ENCODE measurements at regions not wholly inside any gene's neighbourhood (a gene's known extent, or its start where the extent isn't known, plus 50 kb on each side); places are given as distances from the start of the nearest gene placed in this dataset.

DNA sequence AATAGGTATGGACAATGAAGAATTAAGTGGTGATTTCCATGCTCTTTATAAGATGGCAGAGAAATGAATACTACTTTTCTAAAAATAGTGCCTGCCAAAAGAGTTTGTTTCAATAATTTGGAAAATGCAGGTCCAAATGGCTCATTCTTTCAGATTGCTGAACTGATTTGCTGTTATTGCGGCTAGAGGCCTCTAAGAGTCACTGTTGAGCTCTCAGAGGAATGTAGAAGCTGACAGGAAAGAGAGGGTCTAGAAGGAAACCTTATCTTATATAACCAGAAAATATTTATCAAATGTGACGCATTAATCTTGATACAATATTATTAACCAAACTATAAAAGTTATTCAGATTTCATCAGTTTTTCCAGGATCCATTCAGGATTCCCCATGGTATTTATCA is 65.7 kb upstream of the PAGE1 start:
- H3K27me3 ChIP-seq (ENCODE audit: control insufficient read depth, extremely low read depth, insufficient read depth, low read length), result no peaks in the 10 kb centered on the region
- H3K4me1 ChIP-seq (ENCODE audit: control insufficient read depth, extremely low read depth, insufficient read depth, low read length), result no peaks in the 10 kb centered on the region
- H3K4me3 ChIP-seq (ENCODE audit: control insufficient read depth in 2 of 3, extremely low read depth in 1 of 3, insufficient read depth in 2 of 3, low read depth in 1 of 3, low read length in 3 of 3), result no peak overlapping the region
- dilution Hi-C loops (cut with MboI; ENCODE audit: extremely low pct_ligation_motif_present, low sequenced_read_pairs), result no loop called here
- H3K36me3 ChIP-seq (ENCODE audit: control insufficient read depth in 2 of 2, extremely low read depth in 1 of 2, insufficient read depth in 2 of 2, low read length in 2 of 2), result no peaks in the 10 kb centered on the region
- no peak overlapping the region for H3K27ac ChIP-seq (ENCODE audit: control insufficient read depth, insufficient read depth, low read length)
- H3K9me1 ChIP-seq (ENCODE audit: control insufficient read depth, extremely low read depth, insufficient read depth, low read length), result no peaks in the 10 kb centered on the region
- FAIRE-seq (no peak), DNase-seq (ENCODE audit: low read depth, low spot score) (no peak)
- H3K9ac ChIP-seq (ENCODE audit: control insufficient read depth, extremely low read depth, insufficient read depth, low read length), result no peak overlapping the region
- no peak overlapping the region for H2AFZ ChIP-seq (ENCODE audit: control insufficient read depth, low read length)
- no peaks in the 10 kb centered on the region for H3K9me3 ChIP-seq (ENCODE audit: control insufficient read depth, low read depth, low read length)
- H3K79me2 ChIP-seq (ENCODE audit: control insufficient read depth, insufficient read depth, low read length), result no peaks in the 10 kb centered on the region
- no peak for TF ChIP-seq EZH2 (IDR thresholded peaks at IDR 0.05; ENCODE audit: low read length)
- TF ChIP-seq, protein P1, sequence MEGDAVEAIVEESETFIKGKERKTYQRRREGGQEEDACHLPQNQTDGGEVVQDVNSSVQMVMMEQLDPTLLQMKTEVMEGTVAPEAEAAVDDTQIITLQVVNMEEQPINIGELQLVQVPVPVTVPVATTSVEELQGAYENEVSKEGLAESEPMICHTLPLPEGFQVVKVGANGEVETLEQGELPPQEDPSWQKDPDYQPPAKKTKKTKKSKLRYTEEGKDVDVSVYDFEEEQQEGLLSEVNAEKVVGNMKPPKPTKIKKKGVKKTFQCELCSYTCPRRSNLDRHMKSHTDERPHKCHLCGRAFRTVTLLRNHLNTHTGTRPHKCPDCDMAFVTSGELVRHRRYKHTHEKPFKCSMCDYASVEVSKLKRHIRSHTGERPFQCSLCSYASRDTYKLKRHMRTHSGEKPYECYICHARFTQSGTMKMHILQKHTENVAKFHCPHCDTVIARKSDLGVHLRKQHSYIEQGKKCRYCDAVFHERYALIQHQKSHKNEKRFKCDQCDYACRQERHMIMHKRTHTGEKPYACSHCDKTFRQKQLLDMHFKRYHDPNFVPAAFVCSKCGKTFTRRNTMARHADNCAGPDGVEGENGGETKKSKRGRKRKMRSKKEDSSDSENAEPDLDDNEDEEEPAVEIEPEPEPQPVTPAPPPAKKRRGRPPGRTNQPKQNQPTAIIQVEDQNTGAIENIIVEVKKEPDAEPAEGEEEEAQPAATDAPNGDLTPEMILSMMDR (optimal IDR thresholded peaks at IDR 0.05 in 1 of 3, IDR thresholded peaks at IDR 0.05 in 1 of 3, conservative IDR thresholded peaks at IDR 0.05 in 1 of 3; ENCODE audit: extremely low read depth in 1 of 3, insufficient read depth in 2 of 3, low read length in 3 of 3), result peak; percentile 12 to 44 (median 32)
- H3K4me2 ChIP-seq (ENCODE audit: control insufficient read depth, extremely low read depth, insufficient read depth, low read depth, low read length), result no peak overlapping the region
- H4K20me1 ChIP-seq (ENCODE audit: control insufficient read depth, extremely low read depth, insufficient read depth, low read length), result no peaks in the 10 kb centered on the region

DNA sequence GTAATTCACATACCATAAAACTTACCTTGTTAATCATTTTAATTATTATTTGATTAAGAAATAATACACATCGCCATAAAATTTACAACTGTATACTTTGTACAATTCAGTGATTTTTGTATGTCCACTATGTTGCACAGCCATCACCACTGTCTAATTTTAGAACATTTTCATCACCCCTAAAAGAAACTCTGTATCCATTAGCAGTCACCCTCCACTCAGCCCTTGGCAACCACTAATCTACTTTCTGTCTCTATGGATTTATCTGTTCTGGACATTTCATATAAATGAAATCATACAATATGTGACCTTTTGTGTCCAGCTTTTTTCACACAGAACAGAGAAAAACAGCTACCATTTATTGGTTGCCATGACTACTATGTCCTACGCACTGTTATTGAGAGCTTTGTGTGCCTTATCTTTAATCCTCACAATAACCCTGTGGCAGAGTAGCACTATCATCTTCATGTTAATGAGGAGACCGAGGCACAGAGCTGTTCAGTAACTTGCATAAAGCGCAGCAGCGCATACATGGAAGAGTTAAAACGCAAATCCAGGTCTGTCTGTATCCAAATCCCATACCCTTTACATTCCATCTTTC is 64.6 kb upstream of the PAGE1 start:
- Histone ChIP-seq H3K79me2 (ENCODE audit: control insufficient read depth, insufficient read depth, low read length) (no peaks in the 10 kb centered on the region), H2AFZ (ENCODE audit: control insufficient read depth, low read length) (no peak overlapping the region), H3K9ac (ENCODE audit: control insufficient read depth, extremely low read depth, insufficient read depth, low read length) (no peak overlapping the region), H3K4me1 (ENCODE audit: control insufficient read depth, extremely low read depth, insufficient read depth, low read length) (no peaks in the 10 kb centered on the region), H3K36me3 (ENCODE audit: control insufficient read depth in 2 of 2, extremely low read depth in 1 of 2, insufficient read depth in 2 of 2, low read length in 2 of 2) (no peaks in the 10 kb centered on the region), H3K9me3 (ENCODE audit: control insufficient read depth, low read depth, low read length) (no peaks in the 10 kb centered on the region), H3K27me3 (ENCODE audit: control insufficient read depth, extremely low read depth, insufficient read depth, low read length) (no peaks in the 10 kb centered on the region), H3K4me3 (ENCODE audit: control insufficient read depth in 2 of 3, extremely low read depth in 1 of 3, insufficient read depth in 2 of 3, low read depth in 1 of 3, low read length in 3 of 3) (no peak overlapping the region), H3K9me1 (ENCODE audit: control insufficient read depth, extremely low read depth, insufficient read depth, low read length) (no peaks in the 10 kb centered on the region), H3K4me2 (ENCODE audit: control insufficient read depth, extremely low read depth, insufficient read depth, low read depth, low read length) (no peak overlapping the region), H4K20me1 (ENCODE audit: control insufficient read depth, extremely low read depth, insufficient read depth, low read length) (no peaks in the 10 kb centered on the region), H3K27ac (ENCODE audit: control insufficient read depth, insufficient read depth, low read length) (no peak overlapping the region)
- dilution Hi-C loops (cut with MboI; ENCODE audit: extremely low pct_ligation_motif_present, low sequenced_read_pairs), result no loop called here
- FAIRE-seq (no peak), DNase-seq (ENCODE audit: low read depth, low spot score) (no peak)
- TF ChIP-seq, protein P1 (optimal IDR thresholded peaks at IDR 0.05 in 1 of 3, IDR thresholded peaks at IDR 0.05 in 1 of 3, conservative IDR thresholded peaks at IDR 0.05 in 1 of 3; ENCODE audit: extremely low read depth in 1 of 3, insufficient read depth in 2 of 3, low read length in 3 of 3), result no peak
- no peak for TF ChIP-seq EZH2 (IDR thresholded peaks at IDR 0.05; ENCODE audit: low read length)

All from keratinocyte (primary cell).